DND-41 (cell line): ENCODE measurements at regions not wholly inside any gene's neighbourhood (a gene's known extent, or its start where the extent isn't known, plus 50 kb on each side); places are given as distances from the start of the nearest gene placed in this dataset.

Experiments used
- CTCF ChIP-seq: IDR thresholded peaks from 2 replicates; pipeline ENCODE4 v1.5.1; 2012; ENCODE audit warnings: borderline replicate concordance, low read length, moderate library complexity, mild to moderate bottlenecking; ENCODE audit not compliant: poor library complexity, severe bottlenecking; ENCODE audit errors: extremely low read depth
- EZH2 ChIP-seq: IDR thresholded peaks from 3 replicates; pipeline ENCODE4 v1.6.1; 2012; ENCODE audit warnings: borderline replicate concordance, low read depth, mild to moderate bottlenecking, moderate library complexity, low read length, inconsistent platforms; ENCODE audit not compliant: severe bottlenecking

- TF ChIP-seq CTCF (no peak), EZH2 (no peak)
These were observed 84.2 kb downstream of the PHETA1 start for GRCh38 chr12:111284709-111285108.
